HCT116 (cell line): ENCODE measurements at regions not wholly inside any gene's neighbourhood (a gene's known extent, or its start where the extent isn't known, plus 50 kb on each side); places are given as distances from the start of the nearest gene placed in this dataset.

ENCODE experiments used
- CTCF ChIP-seq, 3 experiments: fragments of 200-600 bp in 1 of 3; sonication (generic) in 1 of 3; IDR thresholded peaks in 2 of 3; conservative IDR thresholded peaks in 1 of 3; 2 replicates each; pipeline ENCODE4 v1.5.1; 2012 to 2017; ENCODE audit warnings: low read depth in 2 of 3, low read length in 2 of 3, antibody characterized with exemption in 1 of 3, borderline replicate concordance in 1 of 3, control low read depth in 1 of 3, mild to moderate bottlenecking in 1 of 3, mixed read lengths in 1 of 3, mixed run types in 1 of 3, moderate library complexity in 1 of 3; ENCODE audit not compliant: insufficient read depth in 1 of 3
- EZH2 ChIP-seq: fragments of 200-600 bp; sonication (generic); IDR thresholded peaks from 2 replicates; pipeline ENCODE4 v1.6.1; 2017; ENCODE audit warnings: antibody characterized with exemption, mixed run types
- MAX ChIP-seq: IDR thresholded peaks from 2 replicates; pipeline ENCODE4 v1.6.1; 2012
- RAD21 ChIP-seq: IDR thresholded peaks from 2 replicates; pipeline ENCODE4 v1.6.1; 2012; ENCODE audit warnings: low read depth, mild to moderate bottlenecking
- SIN3A ChIP-seq: IDR thresholded peaks from 2 replicates; pipeline ENCODE4 v1.6.1; 2012; ENCODE audit warnings: low read depth
- ZNF274 ChIP-seq: fragments of 200-500 bp; sonication (Bioruptor generic); IDR thresholded peaks from 2 replicates; pipeline ENCODE4 v1.6.1; 2014; ENCODE audit warnings: mild to moderate bottlenecking, low read depth, low read length, inconsistent platforms
- TF ChIP-seq, protein P1 (sequence below): IDR thresholded peaks from 2 replicates; pipeline ENCODE4 v1.6.1; 2012

GRCh38 chr6:4665489-4666417, 110.5 kb upstream of the CDYL start:
- no peak for TF ChIP-seq CTCF (IDR thresholded peaks at IDR 0.05 in 2 of 3, conservative IDR thresholded peaks at IDR 0.05 in 1 of 3; ENCODE audit: borderline replicate concordance in 1 of 3, insufficient read depth in 1 of 3, low read depth in 2 of 3, low read length in 2 of 3)
- no peak for TF ChIP-seq SIN3A
- no peak for TF ChIP-seq EZH2
- TF ChIP-seq, protein P1, sequence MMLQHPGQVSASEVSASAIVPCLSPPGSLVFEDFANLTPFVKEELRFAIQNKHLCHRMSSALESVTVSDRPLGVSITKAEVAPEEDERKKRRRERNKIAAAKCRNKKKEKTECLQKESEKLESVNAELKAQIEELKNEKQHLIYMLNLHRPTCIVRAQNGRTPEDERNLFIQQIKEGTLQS, result no peak
- TF ChIP-seq RAD21, result no peak
- no peak for TF ChIP-seq ZNF274
- no peak for TF ChIP-seq MAX
